Adrenal gland (tissue), 9 donors: ENCODE measurements at regions not wholly inside any gene's neighbourhood (a gene's known extent, or its start where the extent isn't known, plus 50 kb on each side); places are given as distances from the start of the nearest gene placed in this dataset.
"Not testable (repeated sequence)": the region's sequence is repeated elsewhere in the genome, so short reads cannot be mapped to it uniquely, and the experiment has no call there.

ENCODE experiments used
- DNase-seq, 7 donors: peaks; one replicate each; pipeline ENCODE4 v3.0.0-alpha.2; 2019 to 2020
- H3K27ac ChIP-seq, 5 donors: fragments of 200-600 bp; sonication (generic) in 4 of 5; 1 replicate in 3 of 5; 2 replicates in 2 of 5; pipeline versions ENCODE4 v1.5.1 to v1.8.0; 2016 to 2020; ENCODE audit warnings: mild to moderate bottlenecking in 1 of 5
- H3K27me3 ChIP-seq: fragments of 200-600 bp; 2 replicates; pipeline ENCODE4 v1.8.0; 2021
- H3K36me3 ChIP-seq, 2 donors: fragments of 200-600 bp; replicated peaks in 1 of 2; 1 replicate in 1 of 2; 2 replicates in 1 of 2; pipeline versions ENCODE4 v1.5.1 to v1.8.0; 2018 to 2022
- H3K4me1 ChIP-seq, 2 donors: fragments of 200-600 bp; replicated peaks in 1 of 2; 1 replicate in 1 of 2; 2 replicates in 1 of 2; pipeline versions ENCODE4 v1.5.1 to v1.8.0; 2018 to 2021
- H3K4me3 ChIP-seq, 4 donors: fragments of 200-600 bp; sonication (generic) in 3 of 4; one replicate each; pipeline ENCODE4 v1.5.1; 2016 to 2018
- H3K9me3 ChIP-seq, 3 donors: fragments of 200-600 bp; sonication (generic) in 1 of 3; replicated peaks in 1 of 3; 1 replicate in 2 of 3; 2 replicates in 1 of 3; pipeline versions ENCODE4 v1.5.1 to v1.8.0; 2016 to 2021
- POLR2A ChIP-seq, 2 donors: fragments of 450-650 bp; IDR thresholded peaks; one replicate each; pipeline ENCODE4 v1.6.1; 2017; ENCODE audit warnings: antibody characterized with exemption in 2 of 2, mild to moderate bottlenecking in 2 of 2, moderate library complexity in 1 of 2
- WGBS, 4 donors: extraction: QIAGEN DNeasy Blood & Tissue Kit in 2 of 4; methylation state at CpG; one replicate each; pipeline versions ENCODE4 v1.1.5 to v1.1.7; 2013 to 2017; 5-methylcytosine and 5-hydroxymethylcytosine counted together
- intact Hi-C, 2 donors: fragments of 100-400 bp; cut with DNase I; formaldehyde crosslinking; loops; one replicate each; pipeline versions ENCODE4 v1.14.1 to v1.15.0; 2022 to 2023
- TF ChIP-seq, protein P1 (sequence below), 6 experiments: fragments of 450-650 bp in 4 of 6; fragments of 200-600 bp in 2 of 6; sonication (generic) in 1 of 6; IDR thresholded peaks; 1 replicate in 5 of 6; 2 replicates in 1 of 6; pipeline versions ENCODE4 v1.5.1 to v1.8.0; 2016 to 2021; ENCODE audit warnings: antibody characterized with exemption in 6 of 6, mild to moderate bottlenecking in 2 of 6, moderate library complexity in 1 of 6
- donor health status: healthy with polysubstance abuse.
- donor health status: Bipolar disorder and iron deficiency.
- donor health status: DM: yes; HTN: yes; CAD: no.
- donor health status: DM: no; HTN: no; CAD: no.
- donor health status: DM: no; HTN: no; CAD: no.

DNA sequence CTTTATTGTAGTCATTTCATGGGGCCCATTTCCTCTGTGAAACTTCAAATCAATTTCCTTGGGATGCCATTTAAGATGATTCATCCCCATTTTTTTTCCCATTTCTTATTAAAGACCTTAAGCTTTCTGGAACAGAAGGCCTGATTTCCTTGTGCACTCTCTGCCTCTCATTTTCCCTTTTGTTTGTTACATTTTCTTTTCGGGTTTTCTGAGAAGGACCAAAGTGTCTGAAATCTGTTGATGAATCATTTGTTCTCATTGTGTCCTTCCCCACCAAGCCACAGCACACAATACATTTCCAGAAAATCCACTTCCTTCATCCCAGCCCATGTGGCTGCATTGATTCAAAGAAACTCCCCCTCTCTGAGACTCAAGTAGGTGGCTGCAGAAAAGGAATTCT lies 372.4 kb downstream of the SFMBT2 start:
- intact Hi-C loops = no loop called here

DNA sequence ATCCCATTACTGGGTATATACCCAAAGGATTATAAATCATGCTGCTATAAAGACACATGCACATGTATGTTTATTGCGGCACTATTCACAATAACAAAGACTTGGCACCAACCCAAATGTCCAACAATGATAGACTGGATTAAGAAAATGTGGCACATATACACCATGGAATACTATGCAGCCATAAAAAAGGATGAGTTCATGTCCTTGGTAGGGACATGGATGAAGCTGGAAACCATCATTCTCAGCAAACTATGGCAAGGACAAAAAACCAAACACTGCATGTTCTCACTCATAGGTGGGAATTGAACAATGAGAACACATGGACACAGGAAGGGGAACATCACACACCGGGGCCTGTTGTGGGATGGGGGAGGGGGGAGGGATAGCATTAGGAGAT lies 373.4 kb downstream of the SFMBT2 start:
- H3K36me3 ChIP-seq, H3K9me3 ChIP-seq, DNase-seq, H3K27ac ChIP-seq, H3K4me1 ChIP-seq, H3K4me3 ChIP-seq, H3K27me3 ChIP-seq, intact Hi-C loops: not testable (repeated sequence)
- 50 to 91% (median 83%) methylated on average over 1 to 2 of the region's 2 CpGs for WGBS, 4 donors

More for the DNA sequence above, 372.4 kb downstream of the SFMBT2 start:
- TF ChIP-seq, protein P1, sequence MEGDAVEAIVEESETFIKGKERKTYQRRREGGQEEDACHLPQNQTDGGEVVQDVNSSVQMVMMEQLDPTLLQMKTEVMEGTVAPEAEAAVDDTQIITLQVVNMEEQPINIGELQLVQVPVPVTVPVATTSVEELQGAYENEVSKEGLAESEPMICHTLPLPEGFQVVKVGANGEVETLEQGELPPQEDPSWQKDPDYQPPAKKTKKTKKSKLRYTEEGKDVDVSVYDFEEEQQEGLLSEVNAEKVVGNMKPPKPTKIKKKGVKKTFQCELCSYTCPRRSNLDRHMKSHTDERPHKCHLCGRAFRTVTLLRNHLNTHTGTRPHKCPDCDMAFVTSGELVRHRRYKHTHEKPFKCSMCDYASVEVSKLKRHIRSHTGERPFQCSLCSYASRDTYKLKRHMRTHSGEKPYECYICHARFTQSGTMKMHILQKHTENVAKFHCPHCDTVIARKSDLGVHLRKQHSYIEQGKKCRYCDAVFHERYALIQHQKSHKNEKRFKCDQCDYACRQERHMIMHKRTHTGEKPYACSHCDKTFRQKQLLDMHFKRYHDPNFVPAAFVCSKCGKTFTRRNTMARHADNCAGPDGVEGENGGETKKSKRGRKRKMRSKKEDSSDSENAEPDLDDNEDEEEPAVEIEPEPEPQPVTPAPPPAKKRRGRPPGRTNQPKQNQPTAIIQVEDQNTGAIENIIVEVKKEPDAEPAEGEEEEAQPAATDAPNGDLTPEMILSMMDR (IDR thresholded peaks at IDR 0.05) = no peak
- TF ChIP-seq POLR2A (IDR thresholded peaks at IDR 0.05) = no peak
- 55 to 83% (median 71%) methylated on average over 1 of the region's 1 CpG for WGBS, 4 donors
- Histone ChIP-seq H3K9me3 (no peaks in the 10 kb centered on the region), H3K4me3 (no peak overlapping the region), H3K36me3 (no peaks in the 10 kb centered on the region), H3K27me3 (no peaks in the 10 kb centered on the region), H3K4me1 (no peaks in the 10 kb centered on the region), H3K27ac (no peak overlapping the region)
- no peak for DNase-seq

DNA sequence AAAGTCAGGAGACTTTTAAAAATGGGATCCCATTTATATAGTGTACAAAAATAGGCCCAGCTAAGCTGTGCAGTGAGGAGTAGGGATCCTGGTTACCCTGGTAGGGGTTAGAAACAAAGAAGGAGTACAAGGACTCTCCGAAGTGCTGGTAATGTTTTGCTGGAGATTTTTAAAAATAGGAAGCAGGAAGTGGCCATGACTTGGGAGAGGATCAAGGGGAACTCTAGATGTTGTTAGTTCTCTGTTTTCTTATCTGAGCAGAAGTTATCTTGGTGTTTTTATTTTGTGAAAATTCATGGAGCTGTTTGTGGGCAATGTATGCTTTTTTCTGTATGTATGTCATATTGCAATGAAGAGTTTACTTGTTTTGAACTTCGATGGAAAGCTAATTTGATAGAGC lies 373.9 kb downstream of the SFMBT2 start:
- no peak overlapping the region for H3K27ac ChIP-seq
- no peaks in the 10 kb centered on the region for H3K9me3 ChIP-seq
- 59 to 76% (median 66%) methylated on average over 2 of the region's 2 CpGs for WGBS, 4 donors
- no peaks in the 10 kb centered on the region for H3K27me3 ChIP-seq
- TF ChIP-seq POLR2A (IDR thresholded peaks at IDR 0.05) = no peak
- TF ChIP-seq, protein P1 (IDR thresholded peaks at IDR 0.05) = no peak
- no peak overlapping the region for H3K4me3 ChIP-seq
- no peak for DNase-seq
- H3K4me1 ChIP-seq = no peaks in the 10 kb centered on the region
- H3K36me3 ChIP-seq = no peaks in the 10 kb centered on the region
- intact Hi-C loops = no loop called here

DNA sequence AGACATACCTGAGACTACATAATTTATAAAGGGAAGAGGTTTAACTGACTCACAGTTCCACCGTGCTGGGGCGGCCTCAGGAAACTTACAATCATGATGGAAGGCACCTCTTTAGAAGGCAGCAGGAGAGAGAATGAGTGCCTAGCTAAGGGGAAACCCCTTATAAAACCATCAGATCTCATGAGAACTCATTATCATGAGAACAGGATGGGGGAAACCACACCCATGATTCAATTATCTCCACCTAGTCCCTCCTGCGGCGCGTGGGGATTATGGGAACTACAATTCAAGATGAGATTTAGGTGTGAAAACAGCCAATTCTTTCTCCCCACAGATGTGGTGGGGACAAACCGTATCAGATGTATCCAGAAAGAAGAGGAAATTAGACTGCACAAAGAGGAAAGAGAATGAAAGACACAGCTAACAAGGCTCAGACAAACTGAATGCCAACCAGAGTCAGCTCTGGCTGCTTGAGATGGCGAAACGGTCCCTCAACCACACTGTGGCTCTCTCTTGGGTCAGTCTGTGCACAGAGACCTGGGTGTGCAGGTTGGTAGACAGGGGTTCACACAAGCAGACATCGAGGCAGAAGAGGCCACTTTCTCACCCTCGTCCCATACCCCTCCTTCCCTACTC lies 375.6 kb downstream of the SFMBT2 start:
- intact Hi-C loops = no loop called here
- Histone ChIP-seq H3K4me3 (no peak overlapping the region), H3K27ac (no peak overlapping the region)

More for the DNA sequence above, 375.6 kb downstream of the SFMBT2 start:
- 66 to 79% (median 77%) methylated on average over 9 to 10 of the region's 10 CpGs for WGBS, 4 donors
- Histone ChIP-seq H3K36me3 (no peaks in the 10 kb centered on the region), H3K9me3 (no peaks in the 10 kb centered on the region), H3K27me3 (no peaks in the 10 kb centered on the region), H3K4me1 (no peaks in the 10 kb centered on the region)
- TF ChIP-seq, protein P1 (IDR thresholded peaks at IDR 0.05) = no peak
- TF ChIP-seq POLR2A (IDR thresholded peaks at IDR 0.05) = no peak
- DNase-seq = no peak
